ENCODE measurements at regions not wholly inside any gene's neighbourhood (a gene's known extent, or its start where the extent isn't known, plus 50 kb on each side); places are given as distances from the start of the nearest gene placed in this dataset.

DNA sequence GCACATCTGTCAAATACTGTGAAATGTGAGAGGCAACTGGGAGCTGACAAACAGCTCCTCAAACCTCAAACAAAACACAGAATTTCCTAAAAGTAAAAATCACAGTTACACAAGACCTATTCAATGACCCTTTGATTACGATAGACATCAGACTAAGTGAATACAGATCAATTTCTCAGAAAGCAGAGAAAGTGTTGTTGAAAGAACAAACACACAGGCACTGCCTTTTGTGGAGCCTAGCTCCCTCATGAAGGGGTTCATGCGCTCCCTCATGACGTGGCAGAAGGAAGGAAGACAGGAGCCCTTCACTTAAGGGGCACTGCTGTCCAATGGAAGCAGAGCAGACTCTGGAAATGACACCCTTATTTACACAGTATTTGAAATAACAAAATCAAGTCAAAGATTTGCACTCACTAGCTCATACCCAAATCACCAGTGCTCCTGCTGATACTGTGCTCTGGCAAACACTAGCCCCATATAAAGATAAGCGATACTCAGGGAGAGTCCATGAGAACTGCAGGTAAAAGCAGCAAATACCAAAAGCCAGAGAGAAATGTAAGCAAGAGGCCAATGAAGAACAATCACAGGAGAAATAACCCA is 144.9 kb downstream of the KLF12 start:
- Mint-ChIP-seq H3K27ac (peak overlapping the region; percentile 83 to 84), H3K4me3 (peak overlapping the region in 1 of 3 donors; percentile 15), H3K4me1 (peaks cover 59 to 63% (median 62%) of the 10 kb centered on the region in 3 donors), H3K27me3 (no peaks in the 10 kb centered on the region), H3K9me3 (no peaks in the 10 kb centered on the region), H3K36me3 (peaks cover 40% of the 10 kb centered on the region)
- 100% methylated on average over 3 of the region's 4 CpGs for WGBS (ENCODE audit: insufficient coverage)
- no peak overlapping the region for H3K27ac ChIP-seq (ENCODE audit: low read length)
- ChIA-PET POLR2A (interaction anchor here in 1 of 2 donors (0.5 to 1.0 kb wide), 2 partner anchors 10 to 295 kb away, joined by 3 read pairs; no protein-coding TSS in a partner anchor), CTCF (no interaction called here)
- no peak for DNase-seq
- H3K4me1 ChIP-seq (ENCODE audit: control insufficient read depth in 1 of 2, extremely low read depth in 1 of 2, insufficient read depth in 2 of 2, low read length in 2 of 2) = peaks cover 28 to 32% of the 10 kb centered on the region in 2 experiments
- H3K27me3 ChIP-seq (replicated peaks in 1 of 2; ENCODE audit: control insufficient read depth in 2 of 2, extremely low read depth in 1 of 2, insufficient read depth in 2 of 2, low read length in 1 of 2) = no peaks in the 10 kb centered on the region
- peaks cover 4 to 20% of the 10 kb centered on the region in 2 donors for H3K36me3 ChIP-seq (ENCODE audit: control insufficient read depth in 2 of 2, extremely low read depth in 1 of 2, insufficient read depth in 1 of 2, low read length in 1 of 2)
- no peaks in the 10 kb centered on the region for H3K9me3 ChIP-seq
- H3K4me3 ChIP-seq (ENCODE audit: control insufficient read depth in 1 of 2, extremely low read depth in 1 of 2, low read length in 1 of 2) = no peak overlapping the region
- no peak for ATAC-seq (replicated peaks in 1 of 4)

- Mint-ChIP-seq H3K27me3 (no peaks in the 10 kb centered on the region), H3K36me3 (peaks cover 37% of the 10 kb centered on the region), H3K4me1 (peaks cover 54 to 55% (median 55%) of the 10 kb centered on the region in 3 donors), H3K4me3 (no peak overlapping the region), H3K9me3 (no peaks in the 10 kb centered on the region), H3K27ac (peak overlapping the region; percentile 81 to 84)
- Histone ChIP-seq H3K4me3 (ENCODE audit: control insufficient read depth in 1 of 2, extremely low read depth in 1 of 2, low read length in 1 of 2) (no peak overlapping the region), H3K9me3 (no peaks in the 10 kb centered on the region), H3K27me3 (replicated peaks in 1 of 2; ENCODE audit: control insufficient read depth in 2 of 2, extremely low read depth in 1 of 2, insufficient read depth in 2 of 2, low read length in 1 of 2) (no peaks in the 10 kb centered on the region), H3K4me1 (ENCODE audit: control insufficient read depth in 1 of 2, extremely low read depth in 1 of 2, insufficient read depth in 2 of 2, low read length in 2 of 2) (peaks cover 34 to 37% of the 10 kb centered on the region in 2 experiments), H3K36me3 (ENCODE audit: control insufficient read depth in 2 of 2, extremely low read depth in 1 of 2, insufficient read depth in 1 of 2, low read length in 1 of 2) (peaks cover 4 to 21% of the 10 kb centered on the region in 2 donors), H3K27ac (ENCODE audit: low read length) (no peak overlapping the region)
- ATAC-seq (replicated peaks in 1 of 4) (no peak), DNase-seq (no peak)
- CTCF ChIA-PET = no interaction called here
- no CpG with 5 or more reads among the region's 1 CpG for WGBS (ENCODE audit: insufficient coverage)
- POLR2A ChIA-PET = interaction anchor here in 1 of 2 donors (0.5 kb wide), 1 partner anchor 9 kb away, joined by 3 read pairs; no protein-coding TSS in a partner anchor
These were observed 145.7 kb downstream of the KLF12 start for GRCh38 chr13:73988461-73988860.

GRCh38 chr13:73987618-73988017 is 146.6 kb downstream of the KLF12 start:
- peaks cover 51 to 54% (median 52%) of the 10 kb centered on the region in 3 donors for H3K4me1 Mint-ChIP-seq
- CTCF ChIA-PET = interaction anchor here in 1 of 2 donors (0.6 kb wide), 1 partner anchor 83 kb away, joined by 3 read pairs; no protein-coding TSS in a partner anchor

DNA sequence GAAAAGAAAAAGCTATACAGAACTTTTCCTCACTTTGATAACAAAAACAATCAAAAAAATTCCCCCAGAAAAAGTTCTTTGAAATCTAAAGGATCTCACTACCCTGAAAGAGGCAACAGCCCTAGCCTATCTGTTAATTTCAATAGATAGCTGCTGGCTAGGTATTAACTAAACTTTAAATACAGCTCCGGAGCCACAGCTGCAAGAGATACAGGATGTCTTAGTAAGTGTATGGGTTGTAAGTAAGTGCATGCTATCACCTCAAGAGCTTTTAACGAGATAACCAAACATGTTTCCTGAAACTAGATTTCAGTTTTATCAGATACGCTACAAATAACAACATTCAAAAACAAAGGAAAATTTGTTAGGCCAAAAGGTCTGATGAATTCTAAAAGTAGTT is 148.4 kb downstream of the KLF12 start:
- DNase-seq = peak in 11 of 35 experiments; percentile 6 to 49 (median 15)
- Histone ChIP-seq H3K4me1 (ENCODE audit: control insufficient read depth in 1 of 2, extremely low read depth in 1 of 2, insufficient read depth in 2 of 2, low read length in 2 of 2) (peaks cover 34 to 40% of the 10 kb centered on the region in 2 experiments), H3K36me3 (ENCODE audit: control insufficient read depth in 2 of 2, extremely low read depth in 1 of 2, insufficient read depth in 1 of 2, low read length in 1 of 2) (peaks cover 0 to 11% of the 10 kb centered on the region in 2 donors), H3K4me3 (ENCODE audit: control insufficient read depth in 1 of 2, extremely low read depth in 1 of 2, low read length in 1 of 2) (peak overlapping the region in 1 of 2 donors; percentile 36), H3K27ac (ENCODE audit: low read length) (peak overlapping the region; percentile 62), H3K27me3 (replicated peaks in 1 of 2; ENCODE audit: control insufficient read depth in 2 of 2, extremely low read depth in 1 of 2, insufficient read depth in 2 of 2, low read length in 1 of 2) (no peaks in the 10 kb centered on the region), H3K9me3 (no peaks in the 10 kb centered on the region)
- H3K27ac Mint-ChIP-seq = peak overlapping the region; percentile 93 to 97
- POLR2A ChIA-PET = interaction anchor here (0.5 to 0.9 kb wide), 5 partner anchors 9 to 1341 kb away, joined by 3 to 8 read pairs (median 3); no protein-coding TSS in a partner anchor
- peak; percentile 29 to 56 (median 48) for ATAC-seq (replicated peaks in 1 of 4)
- peaks cover 43 to 46% (median 44%) of the 10 kb centered on the region in 3 donors for H3K4me1 Mint-ChIP-seq
- CTCF ChIA-PET = interaction anchor here (0.6 to 1.8 kb wide), 12 partner anchors 14 to 302 kb away, joined by 3 to 9 read pairs (median 4); no protein-coding TSS in a partner anchor
- H3K36me3 Mint-ChIP-seq = peaks cover 26% of the 10 kb centered on the region
- no CpG with 5 or more reads among the region's 3 CpGs for WGBS (ENCODE audit: insufficient coverage)
- peak overlapping the region; percentile 68 to 82 (median 71) for H3K4me3 Mint-ChIP-seq
- H3K27me3 Mint-ChIP-seq = no peaks in the 10 kb centered on the region
- H3K9me3 Mint-ChIP-seq = no peaks in the 10 kb centered on the region

More at GRCh38 chr13:73987618-73988017, 146.6 kb downstream of the KLF12 start:
- POLR2A ChIA-PET = interaction anchor here in 1 of 2 donors (0.6 kb wide), 1 partner anchor 70 kb away, joined by 5 read pairs; no protein-coding TSS in a partner anchor
- ATAC-seq (replicated peaks in 1 of 4) (no peak), DNase-seq (no peak)
- H3K9me3 ChIP-seq = no peaks in the 10 kb centered on the region
- no peaks in the 10 kb centered on the region for H3K27me3 ChIP-seq (replicated peaks in 1 of 2; ENCODE audit: control insufficient read depth in 2 of 2, extremely low read depth in 1 of 2, insufficient read depth in 2 of 2, low read length in 1 of 2)
- Mint-ChIP-seq H3K27me3 (no peaks in the 10 kb centered on the region), H3K27ac (peak overlapping the region; percentile 81 to 84), H3K4me3 (no peak overlapping the region), H3K36me3 (peaks cover 34% of the 10 kb centered on the region), H3K9me3 (no peaks in the 10 kb centered on the region)
- peaks cover under 1 to 17% of the 10 kb centered on the region in 2 donors for H3K36me3 ChIP-seq (ENCODE audit: control insufficient read depth in 2 of 2, extremely low read depth in 1 of 2, insufficient read depth in 1 of 2, low read length in 1 of 2)
- H3K4me1 ChIP-seq (ENCODE audit: control insufficient read depth in 1 of 2, extremely low read depth in 1 of 2, insufficient read depth in 2 of 2, low read length in 2 of 2) = peaks cover 34 to 40% of the 10 kb centered on the region in 2 experiments
- H3K27ac ChIP-seq (ENCODE audit: low read length) = peak overlapping the region; percentile 35
- WGBS (ENCODE audit: insufficient coverage) = no CpG with 5 or more reads among the region's 1 CpG
- H3K4me3 ChIP-seq (ENCODE audit: control insufficient read depth in 1 of 2, extremely low read depth in 1 of 2, low read length in 1 of 2) = no peak overlapping the region

DNA sequence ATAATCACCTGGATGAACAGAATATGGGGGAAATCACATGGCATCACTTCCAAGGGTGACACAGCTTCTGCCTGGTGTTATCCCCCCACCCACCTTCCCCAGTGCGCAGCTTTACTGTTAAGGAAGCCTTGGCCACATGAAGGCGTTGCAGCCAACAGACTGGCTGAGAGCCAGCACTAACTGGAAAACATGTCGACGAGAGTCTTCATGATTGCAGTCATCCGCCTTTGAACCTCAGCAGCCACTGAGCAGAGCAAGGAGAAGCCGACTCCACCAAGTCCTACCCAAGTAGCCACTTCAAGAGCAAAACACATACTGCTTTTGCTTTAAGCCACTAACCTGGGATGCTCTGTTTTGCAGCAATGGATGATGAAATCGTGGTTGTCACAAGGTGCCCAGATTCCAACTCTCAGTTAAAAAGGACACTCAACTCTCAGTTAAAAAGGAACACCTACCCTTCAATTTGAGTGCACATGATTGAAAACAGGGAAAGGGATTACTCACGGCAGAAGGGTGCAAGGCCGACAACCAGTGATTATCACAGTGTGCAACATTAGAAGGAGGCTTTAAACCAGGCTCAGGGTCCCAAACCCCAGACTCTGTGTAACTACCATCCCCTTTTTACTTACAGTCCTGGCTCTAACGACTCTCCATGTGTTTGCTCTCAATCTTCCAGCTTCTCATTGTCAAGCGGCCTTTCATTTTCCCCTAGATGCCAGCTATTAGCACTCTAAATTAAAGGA is 149.1 kb downstream of the KLF12 start:
- WGBS (ENCODE audit: insufficient coverage) = 32% methylated on average over 6 of the region's 11 CpGs
- Histone ChIP-seq H3K4me3 (ENCODE audit: control insufficient read depth in 1 of 2, extremely low read depth in 1 of 2, low read length in 1 of 2) (peak overlapping the region in 1 of 2 donors; percentile 36), H3K4me1 (ENCODE audit: control insufficient read depth in 1 of 2, extremely low read depth in 1 of 2, insufficient read depth in 2 of 2, low read length in 2 of 2) (peaks cover 32 to 40% of the 10 kb centered on the region in 2 experiments), H3K9me3 (no peaks in the 10 kb centered on the region), H3K36me3 (ENCODE audit: control insufficient read depth in 2 of 2, extremely low read depth in 1 of 2, insufficient read depth in 1 of 2, low read length in 1 of 2) (peaks cover 0 to 11% of the 10 kb centered on the region in 2 donors), H3K27ac (ENCODE audit: low read length) (peak overlapping the region; percentile 62), H3K27me3 (replicated peaks in 1 of 2; ENCODE audit: control insufficient read depth in 2 of 2, extremely low read depth in 1 of 2, insufficient read depth in 2 of 2, low read length in 1 of 2) (no peaks in the 10 kb centered on the region)
- Mint-ChIP-seq H3K27me3 (no peaks in the 10 kb centered on the region), H3K27ac (peak overlapping the region; percentile 93 to 97), H3K4me3 (peak overlapping the region; percentile 68 to 82 (median 71)), H3K36me3 (peaks cover 29% of the 10 kb centered on the region), H3K4me1 (peaks cover 44 to 47% (median 46%) of the 10 kb centered on the region in 3 donors), H3K9me3 (no peaks in the 10 kb centered on the region)
- ATAC-seq (replicated peaks in 1 of 4) (peak; percentile 90 to 95 (median 90)), DNase-seq (peak; percentile 42 to 95 (median 84))
- ChIA-PET CTCF (interaction anchor here (0.6 to 1.8 kb wide), 9 partner anchors 15 to 302 kb away, joined by 3 to 9 read pairs (median 3); no protein-coding TSS in a partner anchor), POLR2A (interaction anchor here in 1 of 2 donors (0.6 to 0.7 kb wide), 2 partner anchors 39 to 40 kb away, joined by 3 to 8 read pairs; no protein-coding TSS in a partner anchor)

DNA sequence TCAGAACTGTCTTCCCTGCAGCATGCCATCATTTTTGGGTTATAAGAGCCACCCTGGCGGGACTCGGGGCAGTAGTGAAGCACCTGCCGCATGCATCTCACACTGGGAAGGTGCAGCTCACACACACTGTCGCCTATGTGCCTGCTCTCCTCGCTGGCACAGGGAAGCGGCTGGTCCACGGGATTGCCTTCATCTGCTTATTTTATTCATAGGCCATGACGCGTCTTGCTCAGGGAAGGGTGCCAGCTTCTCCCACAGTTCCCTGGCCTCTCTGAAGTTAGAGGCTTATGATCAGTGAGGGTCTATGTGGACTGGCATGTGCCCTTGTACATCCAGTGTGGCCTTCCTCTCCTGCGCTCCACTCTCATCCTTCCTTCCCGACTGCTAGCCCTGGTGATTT is 150.0 kb downstream of the KLF12 start:
- no peaks in the 10 kb centered on the region for H3K27me3 ChIP-seq (replicated peaks in 1 of 2; ENCODE audit: control insufficient read depth in 2 of 2, extremely low read depth in 1 of 2, insufficient read depth in 2 of 2, low read length in 1 of 2)
- ATAC-seq (replicated peaks in 1 of 4) (no peak), DNase-seq (no peak)
- Mint-ChIP-seq H3K4me3 (peak overlapping the region in 2 of 3 donors; percentile 68 to 82), H3K27me3 (no peaks in the 10 kb centered on the region), H3K4me1 (peaks cover 44 to 45% (median 45%) of the 10 kb centered on the region in 3 donors), H3K27ac (peak overlapping the region; percentile 93 to 97), H3K9me3 (no peaks in the 10 kb centered on the region), H3K36me3 (peaks cover 25% of the 10 kb centered on the region)
- H3K27ac ChIP-seq (ENCODE audit: low read length) = peak overlapping the region; percentile 62
- POLR2A ChIA-PET = interaction anchor here (0.6 to 0.7 kb wide), 2 partner anchors 38 to 254 kb away, joined by 3 read pairs; no protein-coding TSS in a partner anchor
- CTCF ChIA-PET = interaction anchor here (0.6 to 1.8 kb wide), 3 partner anchors 43 to 78 kb away, joined by 3 to 4 read pairs (median 3); no protein-coding TSS in a partner anchor
- H3K4me1 ChIP-seq (ENCODE audit: control insufficient read depth in 1 of 2, extremely low read depth in 1 of 2, insufficient read depth in 2 of 2, low read length in 2 of 2) = peaks cover 25 to 36% of the 10 kb centered on the region in 2 experiments
- 84% methylated on average over 9 of the region's 11 CpGs for WGBS (ENCODE audit: insufficient coverage)
- peaks cover 0 to 11% of the 10 kb centered on the region in 2 donors for H3K36me3 ChIP-seq (ENCODE audit: control insufficient read depth in 2 of 2, extremely low read depth in 1 of 2, insufficient read depth in 1 of 2, low read length in 1 of 2)
- no peaks in the 10 kb centered on the region for H3K9me3 ChIP-seq
- no peak overlapping the region for H3K4me3 ChIP-seq (ENCODE audit: control insufficient read depth in 1 of 2, extremely low read depth in 1 of 2, low read length in 1 of 2)

Measured in T-cell (primary cell).